ENCODE measurements at regions not wholly inside any gene's neighbourhood (a gene's known extent, or its start where the extent isn't known, plus 50 kb on each side); places are given as distances from the start of the nearest gene placed in this dataset.

DNA sequence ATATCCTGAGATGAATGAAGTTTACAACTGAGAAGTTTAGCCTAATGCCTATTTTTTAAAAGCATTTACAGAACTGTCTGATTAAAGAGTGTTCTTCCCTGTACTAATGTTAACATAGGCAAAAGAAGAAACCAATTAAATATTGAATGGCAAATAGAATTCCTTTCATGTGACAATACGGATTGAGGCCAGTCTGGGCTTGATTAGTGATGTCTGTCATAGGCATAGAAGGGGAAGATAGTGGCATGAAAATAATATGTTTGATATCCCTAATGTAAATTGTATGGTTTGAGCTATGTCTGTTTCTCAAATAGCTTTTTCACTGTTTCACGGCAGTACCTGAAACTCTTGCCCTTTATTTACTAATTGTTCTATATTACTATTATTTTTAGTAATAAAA lies 443.1 kb upstream of the CLINT1 start:
- TF ChIP-seq, protein P1, sequence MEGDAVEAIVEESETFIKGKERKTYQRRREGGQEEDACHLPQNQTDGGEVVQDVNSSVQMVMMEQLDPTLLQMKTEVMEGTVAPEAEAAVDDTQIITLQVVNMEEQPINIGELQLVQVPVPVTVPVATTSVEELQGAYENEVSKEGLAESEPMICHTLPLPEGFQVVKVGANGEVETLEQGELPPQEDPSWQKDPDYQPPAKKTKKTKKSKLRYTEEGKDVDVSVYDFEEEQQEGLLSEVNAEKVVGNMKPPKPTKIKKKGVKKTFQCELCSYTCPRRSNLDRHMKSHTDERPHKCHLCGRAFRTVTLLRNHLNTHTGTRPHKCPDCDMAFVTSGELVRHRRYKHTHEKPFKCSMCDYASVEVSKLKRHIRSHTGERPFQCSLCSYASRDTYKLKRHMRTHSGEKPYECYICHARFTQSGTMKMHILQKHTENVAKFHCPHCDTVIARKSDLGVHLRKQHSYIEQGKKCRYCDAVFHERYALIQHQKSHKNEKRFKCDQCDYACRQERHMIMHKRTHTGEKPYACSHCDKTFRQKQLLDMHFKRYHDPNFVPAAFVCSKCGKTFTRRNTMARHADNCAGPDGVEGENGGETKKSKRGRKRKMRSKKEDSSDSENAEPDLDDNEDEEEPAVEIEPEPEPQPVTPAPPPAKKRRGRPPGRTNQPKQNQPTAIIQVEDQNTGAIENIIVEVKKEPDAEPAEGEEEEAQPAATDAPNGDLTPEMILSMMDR (IDR thresholded peaks at IDR 0.05; ENCODE audit: insufficient read depth, missing control alignments) = no peak
- DNase-seq (ENCODE audit: insufficient read length, low spot score) = no peak
- FAIRE-seq = no peak

- TF ChIP-seq, protein P1 (IDR thresholded peaks at IDR 0.05; ENCODE audit: insufficient read depth, missing control alignments) = no peak
- no peak for DNase-seq (ENCODE audit: insufficient read length, low spot score)
- FAIRE-seq = no peak
These were observed 442.2 kb upstream of the CLINT1 start for GRCh38 chr5:158301186-158301585.

DNA sequence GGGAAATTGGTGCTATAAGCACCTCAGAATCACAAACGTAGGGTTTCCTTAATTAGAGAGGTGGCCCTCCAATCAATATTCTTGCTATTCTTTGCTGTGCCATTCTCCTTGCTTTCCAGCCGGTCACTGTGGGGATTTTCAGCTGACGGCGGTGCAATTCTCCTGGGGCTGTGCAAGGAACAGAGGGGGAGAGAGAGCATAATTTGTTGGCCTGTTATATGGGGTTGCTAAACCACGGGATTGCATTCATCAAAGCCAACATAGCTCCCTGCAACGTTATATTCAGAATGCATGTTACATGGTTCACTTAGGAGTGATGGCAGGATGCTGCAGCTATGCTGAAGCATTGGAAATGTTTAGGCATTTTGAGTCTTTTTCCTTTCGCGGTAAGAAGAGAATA lies 441.3 kb upstream of the CLINT1 start:
- DNase-seq (ENCODE audit: insufficient read length, low spot score) (no peak), FAIRE-seq (no peak)
- TF ChIP-seq, protein P1 (IDR thresholded peaks at IDR 0.05; ENCODE audit: insufficient read depth, missing control alignments) = no peak

DNA sequence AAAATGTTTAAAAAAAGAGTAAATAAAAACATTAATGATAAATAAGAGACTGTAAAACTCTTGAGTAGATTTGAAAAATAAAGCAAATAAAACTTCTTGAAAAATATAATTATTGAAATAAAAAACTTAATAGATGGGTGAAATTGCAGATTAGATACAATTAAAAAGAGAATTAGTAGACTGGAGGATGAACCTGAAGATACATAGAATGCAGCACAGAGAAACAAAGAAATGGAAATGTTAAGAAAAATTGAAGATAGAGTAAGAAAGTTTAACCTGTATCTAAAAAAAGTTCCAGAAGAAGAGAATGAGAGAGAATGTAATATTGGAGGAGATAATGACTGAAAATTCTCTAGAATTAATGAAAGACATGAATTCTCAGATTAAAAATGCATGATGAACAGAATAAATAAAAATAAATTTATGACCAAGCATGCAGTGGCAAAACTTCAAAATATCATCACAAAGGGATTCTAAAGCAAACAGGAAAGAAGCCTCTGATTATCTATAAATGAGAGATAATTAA lies 438.1 kb upstream of the CLINT1 start:
- TF ChIP-seq, protein P1 (IDR thresholded peaks at IDR 0.05; ENCODE audit: insufficient read depth, missing control alignments) = no peak
- DNase-seq (ENCODE audit: insufficient read length, low spot score) (no peak), FAIRE-seq (no peak)

GRCh38 chr5:158294701-158295100 lies 435.8 kb upstream of the CLINT1 start:
- FAIRE-seq (no peak), DNase-seq (ENCODE audit: insufficient read length, low spot score) (no peak)
- TF ChIP-seq, protein P1 (IDR thresholded peaks at IDR 0.05; ENCODE audit: insufficient read depth, missing control alignments) = no peak

GRCh38 chr5:158292981-158293380 lies 434.0 kb upstream of the CLINT1 start:
- FAIRE-seq = peak; percentile 55
- no peak for DNase-seq (ENCODE audit: insufficient read length, low spot score)
- TF ChIP-seq, protein P1 (IDR thresholded peaks at IDR 0.05; ENCODE audit: insufficient read depth, missing control alignments) = no peak

DNA sequence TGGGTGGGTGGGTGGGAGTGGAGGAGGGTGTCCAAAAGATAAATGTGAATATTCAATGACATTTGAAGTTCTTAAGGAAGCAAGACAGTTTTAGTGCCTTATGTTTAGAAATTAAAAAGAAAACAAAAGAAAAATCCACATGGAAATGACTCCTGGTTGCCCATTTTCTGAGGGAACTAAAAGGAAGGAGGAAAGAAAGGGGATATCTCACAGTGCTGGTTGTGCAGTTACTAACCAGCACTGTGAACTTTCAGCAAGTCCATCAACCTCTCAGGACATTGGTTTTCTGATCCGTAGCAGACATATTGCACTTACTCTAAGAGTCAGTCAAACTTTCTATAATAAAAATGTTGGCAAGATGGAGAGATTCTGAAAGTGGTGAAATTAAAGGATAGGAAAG lies 431.0 kb upstream of the CLINT1 start:
- no peak for FAIRE-seq
- TF ChIP-seq, protein P1 (IDR thresholded peaks at IDR 0.05; ENCODE audit: insufficient read depth, missing control alignments) = no peak
- no peak for DNase-seq (ENCODE audit: insufficient read length, low spot score)

Data from D721Med (cell line).